ENCODE measurements at regions not wholly inside any gene's neighbourhood (a gene's known extent, or its start where the extent isn't known, plus 50 kb on each side); places are given as distances from the start of the nearest gene placed in this dataset.

GRCh38 chr10:117663750-117664149, 121.2 kb downstream of the EMX2 start:
- POLR2A ChIA-PET, result no interaction called here
- Histone ChIP-seq H4K20me1 (ENCODE audit: insufficient read depth, low read length) (no peaks in the 10 kb centered on the region), H3K36me3 (ENCODE audit: insufficient read depth, low read length) (no peaks in the 10 kb centered on the region), H3K9me3 (ENCODE audit: low read length) (no peaks in the 10 kb centered on the region), H2AFZ (ENCODE audit: low read length) (no peak overlapping the region), H3K9me2 (ENCODE audit: insufficient read depth, low read length) (no peaks in the 10 kb centered on the region), H3K4me2 (ENCODE audit: low read length) (no peak overlapping the region), H3K27ac (ENCODE audit: low read depth, low read length, poor library complexity, severe bottlenecking) (no peak overlapping the region), H3K79me2 (ENCODE audit: insufficient read depth, low read depth, low read length) (no peaks in the 10 kb centered on the region), H3K4me1 (ENCODE audit: insufficient read depth, low read length, poor library complexity, severe bottlenecking) (no peaks in the 10 kb centered on the region), H3K4me3 (ENCODE audit: low read depth, low read length, poor library complexity, severe bottlenecking) (no peak overlapping the region)
- intact Hi-C loops (cut with micrococcal nuclease; ENCODE audit: unreplicated experiment), result no loop called here
- no TSS peak for BruUV-seq (replicated peaks)
- CTCF ChIA-PET (ENCODE audit: unreplicated experiment), result no interaction called here
- DNase-seq (ENCODE audit: low spot score), result no peak
- TF ChIP-seq EZH2phosphoT487 (IDR thresholded peaks at IDR 0.05; ENCODE audit: borderline replicate concordance, low read depth, low read length) (no peak), CTCF (conservative IDR thresholded peaks at IDR 0.05; ENCODE audit: low read length) (no peak)

GRCh38 chr10:117664288-117664687, 121.7 kb downstream of the EMX2 start:
- no peaks in the 10 kb centered on the region for H3K9me3 ChIP-seq (ENCODE audit: low read length)
- ChIA-PET POLR2A (no interaction called here), CTCF (ENCODE audit: unreplicated experiment) (no interaction called here)
- intact Hi-C loops (cut with micrococcal nuclease; ENCODE audit: unreplicated experiment), result no loop called here
- H4K20me1 ChIP-seq (ENCODE audit: insufficient read depth, low read length), result no peaks in the 10 kb centered on the region
- no peak for DNase-seq (ENCODE audit: low spot score)
- TF ChIP-seq CTCF (conservative IDR thresholded peaks at IDR 0.05; ENCODE audit: low read length) (no peak), EZH2phosphoT487 (IDR thresholded peaks at IDR 0.05; ENCODE audit: borderline replicate concordance, low read depth, low read length) (no peak)
- no peaks in the 10 kb centered on the region for H3K79me2 ChIP-seq (ENCODE audit: insufficient read depth, low read depth, low read length)
- H3K27ac ChIP-seq (ENCODE audit: low read depth, low read length, poor library complexity, severe bottlenecking), result no peak overlapping the region
- no peak overlapping the region for H3K4me3 ChIP-seq (ENCODE audit: low read depth, low read length, poor library complexity, severe bottlenecking)
- H3K9me2 ChIP-seq (ENCODE audit: insufficient read depth, low read length), result no peaks in the 10 kb centered on the region
- no peaks in the 10 kb centered on the region for H3K4me1 ChIP-seq (ENCODE audit: insufficient read depth, low read length, poor library complexity, severe bottlenecking)
- BruUV-seq (replicated peaks), result no TSS peak
- no peaks in the 10 kb centered on the region for H3K36me3 ChIP-seq (ENCODE audit: insufficient read depth, low read length)
- no peak overlapping the region for H3K4me2 ChIP-seq (ENCODE audit: low read length)
- no peak overlapping the region for H2AFZ ChIP-seq (ENCODE audit: low read length)

- Histone ChIP-seq H3K79me2 (ENCODE audit: insufficient read depth, low read depth, low read length) (no peaks in the 10 kb centered on the region), H3K27ac (ENCODE audit: low read depth, low read length, poor library complexity, severe bottlenecking) (no peak overlapping the region), H3K36me3 (ENCODE audit: insufficient read depth, low read length) (no peaks in the 10 kb centered on the region), H3K9me2 (ENCODE audit: insufficient read depth, low read length) (no peaks in the 10 kb centered on the region), H4K20me1 (ENCODE audit: insufficient read depth, low read length) (no peaks in the 10 kb centered on the region), H2AFZ (ENCODE audit: low read length) (no peak overlapping the region), H3K4me2 (ENCODE audit: low read length) (no peak overlapping the region), H3K4me3 (ENCODE audit: low read depth, low read length, poor library complexity, severe bottlenecking) (no peak overlapping the region), H3K9me3 (ENCODE audit: low read length) (no peaks in the 10 kb centered on the region), H3K4me1 (ENCODE audit: insufficient read depth, low read length, poor library complexity, severe bottlenecking) (no peaks in the 10 kb centered on the region)
- DNase-seq (ENCODE audit: low spot score), result no peak
- ChIA-PET POLR2A (interaction anchor here (0.6 to 1.0 kb wide), 2 partner anchors 50 to 1020 kb away, joined by 3 read pairs; no protein-coding TSS in a partner anchor), CTCF (ENCODE audit: unreplicated experiment) (no interaction called here)
- BruUV-seq (replicated peaks), result no TSS peak
- TF ChIP-seq CTCF (conservative IDR thresholded peaks at IDR 0.05; ENCODE audit: low read length) (no peak), EZH2phosphoT487 (IDR thresholded peaks at IDR 0.05; ENCODE audit: borderline replicate concordance, low read depth, low read length) (no peak)
- intact Hi-C loops (cut with micrococcal nuclease; ENCODE audit: unreplicated experiment), result no loop called here
These were observed 123.6 kb downstream of the EMX2 start for GRCh38 chr10:117666166-117666565.
